ENCODE measurements at regions not wholly inside any gene's neighbourhood (a gene's known extent, or its start where the extent isn't known, plus 50 kb on each side); places are given as distances from the start of the nearest gene placed in this dataset.

DNA sequence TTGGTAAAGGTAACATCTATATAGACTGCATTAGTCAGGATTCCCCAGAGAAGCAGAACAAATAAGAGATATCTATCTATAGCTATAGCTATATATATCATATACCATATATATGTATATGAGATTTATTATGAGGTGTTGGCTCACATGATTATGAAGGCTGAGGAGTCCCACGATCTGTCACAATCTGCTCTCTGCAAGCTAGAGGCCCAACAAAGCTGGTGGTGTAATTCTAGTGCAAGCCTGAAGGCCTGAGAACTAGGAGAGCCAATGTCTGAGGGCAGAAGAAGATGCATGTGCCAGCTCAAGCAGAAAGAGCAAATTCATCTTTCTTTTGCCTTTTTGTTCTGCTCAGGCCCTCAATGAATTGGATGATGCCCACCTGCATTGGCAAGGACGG, 102.2 kb upstream of the PLPPR1 start:
- H3K9me2 ChIP-seq: no peaks in the 10 kb centered on the region
- H3K36me3 ChIP-seq (replicated peaks in 1 of 2; ENCODE audit: control insufficient read depth in 1 of 2, insufficient read depth in 2 of 2, low read length in 1 of 2): no peaks in the 10 kb centered on the region
- no peaks in the 10 kb centered on the region for H3K27me3 ChIP-seq (ENCODE audit: insufficient read depth)
- no peak overlapping the region for H3K4me2 ChIP-seq
- H3K4me3 ChIP-seq (ENCODE audit: low read depth in 2 of 2, low read length in 1 of 2): no peak overlapping the region
- POLR2A ChIA-PET: no interaction called here
- H2AFZ ChIP-seq (ENCODE audit: low read depth): no peak overlapping the region
- 0% methylated on average over 2 of the region's 2 CpGs for WGBS (ENCODE audit: low lambda C conversion rate)
- no peaks in the 10 kb centered on the region for H4K20me1 ChIP-seq (ENCODE audit: insufficient read depth)
- H3K79me2 ChIP-seq (ENCODE audit: insufficient read depth): no peaks in the 10 kb centered on the region
- H3K27ac ChIP-seq (ENCODE audit: low read depth in 2 of 2, low read length in 1 of 2): no peak overlapping the region
- CTCF ChIA-PET: no interaction called here
- TF ChIP-seq MEF2A (IDR thresholded peaks at IDR 0.05; ENCODE audit: borderline replicate concordance, low read depth) (no peak), SMC3 (IDR thresholded peaks at IDR 0.05; ENCODE audit: low read depth, low read length) (no peak), REST (IDR thresholded peaks at IDR 0.05; ENCODE audit: low read depth, low read length) (no peak), GABPA (IDR thresholded peaks at IDR 0.05; ENCODE audit: low read depth) (no peak), FOXM1 (IDR thresholded peaks at IDR 0.05; ENCODE audit: low read depth) (no peak), EZH2phosphoT487 (IDR thresholded peaks at IDR 0.05; ENCODE audit: borderline replicate concordance, low read depth) (no peak), CHD2 (IDR thresholded peaks at IDR 0.05; ENCODE audit: low read length, partially characterized antibody) (no peak)
- DNase-seq: no peak
- H3K4me1 ChIP-seq (ENCODE audit: control insufficient read depth in 1 of 2, insufficient read depth in 2 of 2, low read depth in 1 of 2, low read length in 1 of 2): no peaks in the 10 kb centered on the region
- H3K9ac ChIP-seq: no peak overlapping the region
- H3K9me3 ChIP-seq: no peaks in the 10 kb centered on the region
- no peaks in the 10 kb centered on the region for H3F3A ChIP-seq (replicated peaks; ENCODE audit: insufficient read depth)

DNA sequence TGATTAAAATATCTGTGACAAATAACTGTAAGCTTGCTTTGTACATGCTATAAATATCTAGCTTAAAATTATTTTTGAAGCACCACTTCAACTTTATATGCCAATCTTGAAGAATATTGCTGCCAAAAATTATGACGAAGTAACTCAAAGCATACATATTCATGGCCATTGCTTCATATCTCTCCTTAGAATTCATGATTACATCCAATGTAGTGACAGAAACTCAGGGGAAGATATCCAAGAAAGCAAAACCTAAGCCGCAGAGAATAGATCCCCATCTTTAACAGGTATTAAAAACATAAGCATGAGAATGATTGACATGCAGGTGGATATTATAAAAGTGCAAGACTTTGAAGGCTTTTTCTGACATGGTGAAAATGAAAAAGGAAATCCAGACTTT, 100.8 kb upstream of the PLPPR1 start:
- Histone ChIP-seq H3K4me2 (no peak overlapping the region), H3K9me2 (no peaks in the 10 kb centered on the region), H3K27ac (ENCODE audit: low read depth in 2 of 2, low read length in 1 of 2) (no peak overlapping the region), H2AFZ (ENCODE audit: low read depth) (no peak overlapping the region), H4K20me1 (ENCODE audit: insufficient read depth) (no peaks in the 10 kb centered on the region), H3K4me1 (ENCODE audit: control insufficient read depth in 1 of 2, insufficient read depth in 2 of 2, low read depth in 1 of 2, low read length in 1 of 2) (no peaks in the 10 kb centered on the region), H3K9ac (no peak overlapping the region), H3K9me3 (no peaks in the 10 kb centered on the region), H3K79me2 (ENCODE audit: insufficient read depth) (no peaks in the 10 kb centered on the region), H3K4me3 (ENCODE audit: low read depth in 2 of 2, low read length in 1 of 2) (no peak overlapping the region), H3K27me3 (ENCODE audit: insufficient read depth) (no peaks in the 10 kb centered on the region), H3F3A (replicated peaks; ENCODE audit: insufficient read depth) (no peaks in the 10 kb centered on the region), H3K36me3 (replicated peaks in 1 of 2; ENCODE audit: control insufficient read depth in 1 of 2, insufficient read depth in 2 of 2, low read length in 1 of 2) (no peaks in the 10 kb centered on the region)
- ChIA-PET CTCF (no interaction called here), POLR2A (no interaction called here)
- TF ChIP-seq RCOR1 (IDR thresholded peaks at IDR 0.05; ENCODE audit: low read length) (no peak), REST (IDR thresholded peaks at IDR 0.05; ENCODE audit: low read depth, low read length) (no peak), YY1 (IDR thresholded peaks at IDR 0.05; ENCODE audit: low read depth) (no peak)
- whole genome bisulfite sequencing (ENCODE audit: low lambda C conversion rate): 17% methylated on average over 2 of the region's 2 CpGs
- no peak for DNase-seq

All from SK-N-SH (cell line).